IgD-negative memory B cell (primary cell): ENCODE measurements at regions not wholly inside any gene's neighbourhood (a gene's known extent, or its start where the extent isn't known, plus 50 kb on each side); places are given as distances from the start of the nearest gene placed in this dataset.

Experiments used
- H3K27ac Mint-ChIP-seq, 3 donors: one replicate each; pipeline ENCODE4 v1.8.0; 2020 to 2022; ENCODE audit warnings: mild to moderate bottlenecking in 3 of 3, mixed read lengths in 3 of 3, moderate library complexity in 1 of 3
- H3K27me3 Mint-ChIP-seq: one replicate; pipeline ENCODE4 v1.8.0; 2021; ENCODE audit warnings: mixed read lengths
- H3K36me3 Mint-ChIP-seq: one replicate; pipeline ENCODE4 v1.8.0; 2020; ENCODE audit warnings: mild to moderate bottlenecking, mixed read lengths
- H3K4me1 Mint-ChIP-seq, 3 donors: one replicate each; pipeline ENCODE4 v1.8.0; 2020 to 2022; ENCODE audit warnings: mixed read lengths in 3 of 3, mild to moderate bottlenecking in 1 of 3
- H3K4me3 Mint-ChIP-seq, 4 donors: one replicate each; pipeline ENCODE4 v1.8.0; 2020 to 2022; ENCODE audit warnings: mild to moderate bottlenecking in 4 of 4, mixed read lengths in 4 of 4, moderate library complexity in 3 of 4
- H3K9me3 Mint-ChIP-seq, 3 donors: one replicate each; pipeline ENCODE4 v1.8.0; 2020 to 2021; ENCODE audit warnings: mixed read lengths in 3 of 3, mild to moderate bottlenecking in 1 of 3

GRCh38 chr2:212945526-212945925 lies 205.9 kb downstream of the IKZF2 start:
- Mint-ChIP-seq H3K9me3 (no peaks in the 10 kb centered on the region), H3K4me1 (no peaks in the 10 kb centered on the region), H3K4me3 (no peak overlapping the region), H3K27me3 (peaks cover 1% of the 10 kb centered on the region), H3K36me3 (no peaks in the 10 kb centered on the region), H3K27ac (no peak overlapping the region)

- H3K36me3 Mint-ChIP-seq, result peaks cover under 1% of the 10 kb centered on the region
- no peak overlapping the region for H3K4me3 Mint-ChIP-seq
- peaks cover 2 to 10% (median 9%) of the 10 kb centered on the region in 3 donors for H3K4me1 Mint-ChIP-seq
- no peak overlapping the region for H3K27ac Mint-ChIP-seq
- peaks cover 1% of the 10 kb centered on the region for H3K27me3 Mint-ChIP-seq
- H3K9me3 Mint-ChIP-seq, result no peaks in the 10 kb centered on the region
Observed at GRCh38 chr2:212943351-212943750, 208.1 kb downstream of the IKZF2 start.

- peaks cover 2 to 14% (median 13%) of the 10 kb centered on the region in 3 donors for H3K4me1 Mint-ChIP-seq
- no peak overlapping the region for H3K4me3 Mint-ChIP-seq
- H3K9me3 Mint-ChIP-seq, result no peaks in the 10 kb centered on the region
- H3K27me3 Mint-ChIP-seq, result peaks cover 1% of the 10 kb centered on the region
- peak overlapping the region in 1 of 3 donors; percentile 54 for H3K27ac Mint-ChIP-seq
- peaks cover 2% of the 10 kb centered on the region for H3K36me3 Mint-ChIP-seq
Observed at GRCh38 chr2:212941361-212941760, 210.1 kb downstream of the IKZF2 start.

GRCh38 chr2:212940816-212941215 lies 210.6 kb downstream of the IKZF2 start:
- H3K36me3 Mint-ChIP-seq, result peaks cover 2% of the 10 kb centered on the region
- H3K27ac Mint-ChIP-seq, result peak overlapping the region in 1 of 3 donors; percentile 54
- no peak overlapping the region for H3K4me3 Mint-ChIP-seq
- no peaks in the 10 kb centered on the region for H3K9me3 Mint-ChIP-seq
- H3K4me1 Mint-ChIP-seq, result peaks cover 2 to 14% (median 13%) of the 10 kb centered on the region in 3 donors
- H3K27me3 Mint-ChIP-seq, result peaks cover 1% of the 10 kb centered on the region

GRCh38 chr2:212939777-212940531 lies 211.5 kb downstream of the IKZF2 start:
- Mint-ChIP-seq H3K9me3 (no peaks in the 10 kb centered on the region), H3K27me3 (peaks cover 1% of the 10 kb centered on the region), H3K27ac (no peak overlapping the region), H3K4me3 (no peak overlapping the region), H3K36me3 (peaks cover 2% of the 10 kb centered on the region), H3K4me1 (peaks cover 2 to 14% (median 13%) of the 10 kb centered on the region in 3 donors)

GRCh38 chr2:212938144-212938793 lies 213.1 kb downstream of the IKZF2 start:
- Mint-ChIP-seq H3K27ac (no peak overlapping the region), H3K4me3 (no peak overlapping the region), H3K27me3 (peaks cover 1% of the 10 kb centered on the region), H3K9me3 (no peaks in the 10 kb centered on the region), H3K4me1 (peaks cover 2 to 14% (median 13%) of the 10 kb centered on the region in 3 donors), H3K36me3 (peaks cover 2% of the 10 kb centered on the region)

- Mint-ChIP-seq H3K9me3 (no peaks in the 10 kb centered on the region), H3K27ac (no peak overlapping the region), H3K36me3 (peaks cover 2% of the 10 kb centered on the region), H3K27me3 (peaks cover 1% of the 10 kb centered on the region), H3K4me3 (no peak overlapping the region), H3K4me1 (peaks cover 2 to 14% (median 13%) of the 10 kb centered on the region in 3 donors)
Observed at GRCh38 chr2:212936572-212936971, 214.8 kb downstream of the IKZF2 start.

- Mint-ChIP-seq H3K27me3 (no peaks in the 10 kb centered on the region), H3K36me3 (peaks cover 2% of the 10 kb centered on the region), H3K9me3 (no peaks in the 10 kb centered on the region), H3K4me1 (peaks cover 2 to 14% (median 13%) of the 10 kb centered on the region in 3 donors), H3K4me3 (no peak overlapping the region), H3K27ac (no peak overlapping the region)
Observed at GRCh38 chr2:212935752-212936151, 215.7 kb downstream of the IKZF2 start.

GRCh38 chr2:212931271-212931670 lies 220.1 kb downstream of the IKZF2 start:
- Mint-ChIP-seq H3K4me3 (no peak overlapping the region), H3K9me3 (no peaks in the 10 kb centered on the region), H3K36me3 (no peaks in the 10 kb centered on the region), H3K27me3 (peaks cover 4% of the 10 kb centered on the region), H3K27ac (no peak overlapping the region), H3K4me1 (no peaks in the 10 kb centered on the region)

GRCh38 chr2:212930556-212931260 lies 220.7 kb downstream of the IKZF2 start:
- H3K27me3 Mint-ChIP-seq, result peaks cover 4% of the 10 kb centered on the region
- no peaks in the 10 kb centered on the region for H3K4me1 Mint-ChIP-seq
- H3K36me3 Mint-ChIP-seq, result no peaks in the 10 kb centered on the region
- H3K9me3 Mint-ChIP-seq, result no peaks in the 10 kb centered on the region
- H3K4me3 Mint-ChIP-seq, result no peak overlapping the region
- no peak overlapping the region for H3K27ac Mint-ChIP-seq

GRCh38 chr2:212929971-212930370 lies 221.4 kb downstream of the IKZF2 start:
- Mint-ChIP-seq H3K36me3 (no peaks in the 10 kb centered on the region), H3K9me3 (peaks cover 0 to under 1% (median 0%) of the 10 kb centered on the region in 3 donors), H3K4me1 (no peaks in the 10 kb centered on the region), H3K27me3 (peaks cover 4% of the 10 kb centered on the region), H3K4me3 (no peak overlapping the region), H3K27ac (no peak overlapping the region)

GRCh38 chr2:212929116-212929515 lies 222.3 kb downstream of the IKZF2 start:
- peaks cover 4% of the 10 kb centered on the region for H3K27me3 Mint-ChIP-seq
- peaks cover 0 to 3% (median 0%) of the 10 kb centered on the region in 3 donors for H3K9me3 Mint-ChIP-seq
- no peaks in the 10 kb centered on the region for H3K36me3 Mint-ChIP-seq
- H3K27ac Mint-ChIP-seq, result no peak overlapping the region
- no peak overlapping the region for H3K4me3 Mint-ChIP-seq
- H3K4me1 Mint-ChIP-seq, result no peaks in the 10 kb centered on the region

GRCh38 chr2:212928681-212929080 lies 222.7 kb downstream of the IKZF2 start:
- peaks cover 0 to 3% (median 0%) of the 10 kb centered on the region in 3 donors for H3K9me3 Mint-ChIP-seq

GRCh38 chr2:212926940-212927339 lies 224.5 kb downstream of the IKZF2 start:
- no peak overlapping the region for H3K4me3 Mint-ChIP-seq
- peaks cover 0 to 3% (median 0%) of the 10 kb centered on the region in 3 donors for H3K9me3 Mint-ChIP-seq
- no peaks in the 10 kb centered on the region for H3K36me3 Mint-ChIP-seq
- H3K4me1 Mint-ChIP-seq, result no peaks in the 10 kb centered on the region
- H3K27me3 Mint-ChIP-seq, result peaks cover 4% of the 10 kb centered on the region
- H3K27ac Mint-ChIP-seq, result peak overlapping the region in 1 of 3 donors; percentile 1

More at GRCh38 chr2:212928681-212929080, 222.7 kb downstream of the IKZF2 start:
- no peaks in the 10 kb centered on the region for H3K36me3 Mint-ChIP-seq
- no peak overlapping the region for H3K27ac Mint-ChIP-seq
- H3K4me3 Mint-ChIP-seq, result no peak overlapping the region
- peaks cover 4% of the 10 kb centered on the region for H3K27me3 Mint-ChIP-seq
- no peaks in the 10 kb centered on the region for H3K4me1 Mint-ChIP-seq

- no peaks in the 10 kb centered on the region for H3K36me3 Mint-ChIP-seq
- H3K4me3 Mint-ChIP-seq, result no peak overlapping the region
- no peak overlapping the region for H3K27ac Mint-ChIP-seq
- peaks cover 0 to 3% (median 0%) of the 10 kb centered on the region in 3 donors for H3K9me3 Mint-ChIP-seq
- H3K4me1 Mint-ChIP-seq, result no peaks in the 10 kb centered on the region
- H3K27me3 Mint-ChIP-seq, result peaks cover 1% of the 10 kb centered on the region
Observed at GRCh38 chr2:212923393-212923792, 228.0 kb downstream of the IKZF2 start.
